ENCODE measurements at regions not wholly inside any gene's neighbourhood (a gene's known extent, or its start where the extent isn't known, plus 50 kb on each side); places are given as distances from the start of the nearest gene placed in this dataset.
"Not testable (repeated sequence)": the region's sequence is repeated elsewhere in the genome, so short reads cannot be mapped to it uniquely, and the experiment has no call there.

GRCh38 chr4:84150177-84150576 is 348.9 kb downstream of the NKX6-1 start:
- Histone ChIP-seq H3K9me3 (replicated peaks; ENCODE audit: low read length) (no peaks in the 10 kb centered on the region), H3K36me3 (ENCODE audit: insufficient read depth, low read length) (no peaks in the 10 kb centered on the region), H3K4me3 (ENCODE audit: low read length) (no peak overlapping the region), H3K27me3 (ENCODE audit: control insufficient read depth, insufficient read depth, low read length) (no peaks in the 10 kb centered on the region), H3K9ac (ENCODE audit: low read depth, low read length) (no peak overlapping the region), H3K4me1 (ENCODE audit: control insufficient read depth, insufficient read depth, low read length) (no peaks in the 10 kb centered on the region), H3K4me2 (ENCODE audit: low read length) (no peak overlapping the region)

GRCh38 chr4:84147831-84148230 is 351.3 kb downstream of the NKX6-1 start:
- Histone ChIP-seq H3K4me1 (ENCODE audit: control insufficient read depth, insufficient read depth, low read length) (no peaks in the 10 kb centered on the region), H3K4me2 (ENCODE audit: low read length) (no peak overlapping the region), H3K9me3 (replicated peaks; ENCODE audit: low read length) (no peaks in the 10 kb centered on the region), H3K27me3 (ENCODE audit: control insufficient read depth, insufficient read depth, low read length) (no peaks in the 10 kb centered on the region), H3K9ac (ENCODE audit: low read depth, low read length) (no peak overlapping the region), H3K36me3 (ENCODE audit: insufficient read depth, low read length) (no peaks in the 10 kb centered on the region), H3K4me3 (ENCODE audit: low read length) (no peak overlapping the region)

GRCh38 chr4:84146300-84146959 is 352.7 kb downstream of the NKX6-1 start:
- H3K4me1 ChIP-seq (ENCODE audit: control insufficient read depth, insufficient read depth, low read length) = no peaks in the 10 kb centered on the region
- no peak overlapping the region for H3K4me2 ChIP-seq (ENCODE audit: low read length)
- H3K9me3 ChIP-seq (replicated peaks; ENCODE audit: low read length) = no peaks in the 10 kb centered on the region
- H3K9ac ChIP-seq (ENCODE audit: low read depth, low read length) = no peak overlapping the region
- no peak overlapping the region for H3K4me3 ChIP-seq (ENCODE audit: low read length)
- no peaks in the 10 kb centered on the region for H3K27me3 ChIP-seq (ENCODE audit: control insufficient read depth, insufficient read depth, low read length)
- H3K36me3 ChIP-seq (ENCODE audit: insufficient read depth, low read length) = no peaks in the 10 kb centered on the region

GRCh38 chr4:84145176-84145575 is 353.9 kb downstream of the NKX6-1 start:
- H3K4me3 ChIP-seq (ENCODE audit: low read length) = no peak overlapping the region
- H3K4me1 ChIP-seq (ENCODE audit: control insufficient read depth, insufficient read depth, low read length) = no peaks in the 10 kb centered on the region
- H3K4me2 ChIP-seq (ENCODE audit: low read length) = no peak overlapping the region
- H3K36me3 ChIP-seq (ENCODE audit: insufficient read depth, low read length) = no peaks in the 10 kb centered on the region
- H3K9ac ChIP-seq (ENCODE audit: low read depth, low read length) = no peak overlapping the region
- no peaks in the 10 kb centered on the region for H3K9me3 ChIP-seq (replicated peaks; ENCODE audit: low read length)
- H3K27me3 ChIP-seq (ENCODE audit: control insufficient read depth, insufficient read depth, low read length) = no peaks in the 10 kb centered on the region

GRCh38 chr4:84126911-84127310 is 372.2 kb downstream of the NKX6-1 start:
- not testable (repeated sequence) for H3K9ac ChIP-seq (ENCODE audit: low read depth, low read length); H3K4me3 ChIP-seq (ENCODE audit: low read length); H3K4me2 ChIP-seq (ENCODE audit: low read length); H3K4me1 ChIP-seq (ENCODE audit: control insufficient read depth, insufficient read depth, low read length); H3K36me3 ChIP-seq (ENCODE audit: insufficient read depth, low read length); H3K27me3 ChIP-seq (ENCODE audit: control insufficient read depth, insufficient read depth, low read length); H3K9me3 ChIP-seq (replicated peaks; ENCODE audit: low read length)

GRCh38 chr4:84126061-84126787 is 372.9 kb downstream of the NKX6-1 start:
- H3K4me3 ChIP-seq (ENCODE audit: low read length) = no peak overlapping the region
- no peak overlapping the region for H3K4me2 ChIP-seq (ENCODE audit: low read length)
- H3K36me3 ChIP-seq (ENCODE audit: insufficient read depth, low read length) = no peaks in the 10 kb centered on the region
- no peaks in the 10 kb centered on the region for H3K4me1 ChIP-seq (ENCODE audit: control insufficient read depth, insufficient read depth, low read length)
- H3K9me3 ChIP-seq (replicated peaks; ENCODE audit: low read length) = no peaks in the 10 kb centered on the region
- H3K27me3 ChIP-seq (ENCODE audit: control insufficient read depth, insufficient read depth, low read length) = no peaks in the 10 kb centered on the region
- H3K9ac ChIP-seq (ENCODE audit: low read depth, low read length) = no peak overlapping the region

GRCh38 chr4:84110040-84110439 is 389.1 kb downstream of the NKX6-1 start:
- H3K4me1 ChIP-seq (ENCODE audit: control insufficient read depth, insufficient read depth, low read length) = no peaks in the 10 kb centered on the region
- no peaks in the 10 kb centered on the region for H3K36me3 ChIP-seq (ENCODE audit: insufficient read depth, low read length)
- no peak overlapping the region for H3K4me2 ChIP-seq (ENCODE audit: low read length)
- H3K4me3 ChIP-seq (ENCODE audit: low read length) = no peak overlapping the region
- no peaks in the 10 kb centered on the region for H3K9me3 ChIP-seq (replicated peaks; ENCODE audit: low read length)
- no peak overlapping the region for H3K9ac ChIP-seq (ENCODE audit: low read depth, low read length)
- peaks cover 10% of the 10 kb centered on the region for H3K27me3 ChIP-seq (ENCODE audit: control insufficient read depth, insufficient read depth, low read length)

GRCh38 chr4:84101653-84102625 is 397.2 kb downstream of the NKX6-1 start:
- not testable (repeated sequence) for H3K4me2 ChIP-seq (ENCODE audit: low read length); H3K9ac ChIP-seq (ENCODE audit: low read depth, low read length); H3K4me1 ChIP-seq (ENCODE audit: control insufficient read depth, insufficient read depth, low read length); H3K36me3 ChIP-seq (ENCODE audit: insufficient read depth, low read length); H3K4me3 ChIP-seq (ENCODE audit: low read length); H3K9me3 ChIP-seq (replicated peaks; ENCODE audit: low read length); H3K27me3 ChIP-seq (ENCODE audit: control insufficient read depth, insufficient read depth, low read length)

GRCh38 chr4:84100071-84100470 is 399.0 kb downstream of the NKX6-1 start:
- H3K9ac ChIP-seq (ENCODE audit: low read depth, low read length) = no peak overlapping the region

GRCh38 chr4:84099599-84099998 is 399.5 kb downstream of the NKX6-1 start:
- Histone ChIP-seq H3K27me3 (ENCODE audit: control insufficient read depth, insufficient read depth, low read length) (no peaks in the 10 kb centered on the region), H3K4me1 (ENCODE audit: control insufficient read depth, insufficient read depth, low read length) (no peaks in the 10 kb centered on the region), H3K9ac (ENCODE audit: low read depth, low read length) (no peak overlapping the region), H3K36me3 (ENCODE audit: insufficient read depth, low read length) (no peaks in the 10 kb centered on the region), H3K9me3 (replicated peaks; ENCODE audit: low read length) (no peaks in the 10 kb centered on the region), H3K4me3 (ENCODE audit: low read length) (no peak overlapping the region), H3K4me2 (ENCODE audit: low read length) (no peak overlapping the region)

More at GRCh38 chr4:84100071-84100470, 399.0 kb downstream of the NKX6-1 start:
- Histone ChIP-seq H3K36me3 (ENCODE audit: insufficient read depth, low read length) (no peaks in the 10 kb centered on the region), H3K27me3 (ENCODE audit: control insufficient read depth, insufficient read depth, low read length) (no peaks in the 10 kb centered on the region), H3K4me2 (ENCODE audit: low read length) (no peak overlapping the region), H3K4me3 (ENCODE audit: low read length) (no peak overlapping the region), H3K9me3 (replicated peaks; ENCODE audit: low read length) (no peaks in the 10 kb centered on the region), H3K4me1 (ENCODE audit: control insufficient read depth, insufficient read depth, low read length) (no peaks in the 10 kb centered on the region)

- Histone ChIP-seq H3K9me3 (replicated peaks; ENCODE audit: low read length) (no peaks in the 10 kb centered on the region), H3K4me1 (ENCODE audit: control insufficient read depth, insufficient read depth, low read length) (no peaks in the 10 kb centered on the region), H3K4me3 (ENCODE audit: low read length) (no peak overlapping the region), H3K27me3 (ENCODE audit: control insufficient read depth, insufficient read depth, low read length) (peaks cover 10% of the 10 kb centered on the region), H3K4me2 (ENCODE audit: low read length) (no peak overlapping the region), H3K36me3 (ENCODE audit: insufficient read depth, low read length) (no peaks in the 10 kb centered on the region), H3K9ac (ENCODE audit: low read depth, low read length) (no peak overlapping the region)
These were observed 407.8 kb downstream of the NKX6-1 start for GRCh38 chr4:84091266-84091665.
